Activated naive CD4-positive, alpha-beta T cell treated with anti-CD3 and anti-CD28 coated beads, Interleukin-2, amount 10 ng/mL, durations not matched to agents 7 days and 5 days (primary cell): ENCODE measurements at regions not wholly inside any gene's neighbourhood (a gene's known extent, or its start where the extent isn't known, plus 50 kb on each side); places are given as distances from the start of the nearest gene placed in this dataset.

Experiments
- CTCF ChIA-PET: fragments of 350-600 bp; sonication (Branson Sonifier 250); formaldehyde crosslinking; loops from one replicate; lab custom pipeline; 2021; ENCODE audit warnings: antibody characterized with exemption; lab: Charles Lee
- DNase-seq: peaks from one replicate; pipeline ENCODE4 v3.0.0-alpha.2; 2020
- H3K27ac Mint-ChIP-seq: one replicate; pipeline ENCODE4 v1.8.0; 2021; ENCODE audit warnings: mild to moderate bottlenecking, moderate library complexity, mixed read lengths
- H3K27me3 Mint-ChIP-seq: one replicate; pipeline ENCODE4 v1.8.0; 2021; ENCODE audit warnings: mild to moderate bottlenecking, mixed read lengths
- H3K36me3 Mint-ChIP-seq: one replicate; pipeline ENCODE4 v1.8.0; 2021; ENCODE audit warnings: mixed read lengths
- H3K4me1 Mint-ChIP-seq: one replicate; pipeline ENCODE4 v1.8.0; 2021; ENCODE audit warnings: mixed read lengths
- H3K4me3 Mint-ChIP-seq: one replicate; pipeline ENCODE4 v1.8.0; 2021; ENCODE audit warnings: mild to moderate bottlenecking, moderate library complexity, mixed read lengths
- H3K9me3 Mint-ChIP-seq: one replicate; pipeline ENCODE4 v1.8.0; 2021; ENCODE audit warnings: mixed read lengths

GRCh38 chr1:69504730-69505252, 62.9 kb upstream of the LRRC7 start:
- Mint-ChIP-seq H3K27me3 (no peaks in the 10 kb centered on the region), H3K4me3 (no peak overlapping the region), H3K4me1 (no peaks in the 10 kb centered on the region), H3K9me3 (no peaks in the 10 kb centered on the region), H3K36me3 (no peaks in the 10 kb centered on the region), H3K27ac (no peak overlapping the region)
- CTCF ChIA-PET = interaction anchor here (0.7 kb wide), 1 partner anchor 77 kb away, joined by 3 read pairs; no protein-coding TSS in a partner anchor
- no peak for DNase-seq

GRCh38 chr1:69506311-69506710, 61.4 kb upstream of the LRRC7 start:
- Mint-ChIP-seq H3K36me3 (no peaks in the 10 kb centered on the region), H3K9me3 (no peaks in the 10 kb centered on the region), H3K4me1 (no peaks in the 10 kb centered on the region), H3K27ac (no peak overlapping the region), H3K27me3 (no peaks in the 10 kb centered on the region), H3K4me3 (no peak overlapping the region)
- CTCF ChIA-PET = no interaction called here
- no peak for DNase-seq

DNA sequence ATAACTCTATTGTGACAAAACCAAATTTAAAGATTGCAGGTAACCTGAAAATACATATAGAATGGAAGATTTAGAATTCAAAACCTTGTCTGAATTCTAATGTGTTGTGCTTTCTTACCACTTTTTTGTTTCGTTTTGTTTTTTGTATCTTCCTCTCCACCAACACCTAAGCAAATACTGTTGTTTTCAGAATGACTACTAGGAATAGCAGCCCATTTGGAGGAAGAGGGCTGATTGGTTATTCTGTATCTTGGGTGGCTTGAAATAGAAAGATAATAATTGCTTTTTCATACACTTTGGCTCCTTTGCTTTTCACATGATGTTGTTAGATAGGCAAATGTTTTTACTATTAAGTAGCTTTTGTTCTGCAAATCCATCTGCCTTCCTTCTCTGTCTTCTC, 61.0 kb upstream of the LRRC7 start:
- Mint-ChIP-seq H3K4me1 (no peaks in the 10 kb centered on the region), H3K27ac (no peak overlapping the region), H3K36me3 (no peaks in the 10 kb centered on the region), H3K27me3 (no peaks in the 10 kb centered on the region), H3K4me3 (no peak overlapping the region), H3K9me3 (no peaks in the 10 kb centered on the region)
- CTCF ChIA-PET = no interaction called here
- no peak for DNase-seq

- Mint-ChIP-seq H3K4me1 (no peaks in the 10 kb centered on the region), H3K9me3 (no peaks in the 10 kb centered on the region), H3K27ac (no peak overlapping the region), H3K36me3 (no peaks in the 10 kb centered on the region), H3K4me3 (no peak overlapping the region), H3K27me3 (no peaks in the 10 kb centered on the region)
- DNase-seq = no peak
- CTCF ChIA-PET = no interaction called here
Measured at GRCh38 chr1:69510026-69510425, 57.7 kb upstream of the LRRC7 start.

DNA sequence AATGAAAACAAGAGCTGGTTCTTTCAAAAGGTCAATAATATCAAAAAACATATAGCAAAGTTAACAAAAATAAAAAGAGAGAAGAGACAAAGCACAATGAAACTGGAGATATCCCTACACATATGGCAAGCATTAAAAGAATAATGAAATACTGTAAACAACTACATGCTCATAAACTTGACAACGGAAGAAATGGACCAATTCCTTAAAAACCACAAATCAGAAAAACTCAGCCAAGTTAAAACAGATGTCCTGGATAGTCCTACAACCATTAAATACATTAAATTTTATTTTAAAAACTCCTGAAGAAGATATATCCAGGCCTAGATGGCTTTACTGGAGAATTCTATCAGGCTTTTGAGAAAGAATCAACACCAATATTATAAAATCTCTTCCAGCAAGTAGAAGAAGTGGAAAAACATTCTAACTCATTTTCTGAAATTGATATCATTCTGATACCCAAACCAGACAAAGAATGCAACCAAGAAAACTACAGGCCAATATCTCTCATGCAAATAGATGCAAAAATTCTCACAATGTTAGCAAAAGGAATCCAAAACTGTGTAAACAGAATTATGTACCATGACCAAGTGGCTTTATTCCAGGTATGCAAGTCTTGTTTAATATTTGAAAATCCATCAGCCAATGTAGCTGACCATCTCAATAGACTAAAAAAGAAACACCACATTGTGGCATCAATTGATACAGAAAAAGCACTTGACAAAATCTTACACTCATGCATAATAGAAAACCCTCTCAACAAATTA, 56.1 kb upstream of the LRRC7 start:
- H3K4me1 Mint-ChIP-seq = no peaks in the 10 kb centered on the region
- CTCF ChIA-PET = no interaction called here
- no peaks in the 10 kb centered on the region for H3K36me3 Mint-ChIP-seq
- no peaks in the 10 kb centered on the region for H3K27me3 Mint-ChIP-seq
- DNase-seq = no peak
- no peaks in the 10 kb centered on the region for H3K9me3 Mint-ChIP-seq
- H3K27ac Mint-ChIP-seq = no peak overlapping the region
- no peak overlapping the region for H3K4me3 Mint-ChIP-seq

DNA sequence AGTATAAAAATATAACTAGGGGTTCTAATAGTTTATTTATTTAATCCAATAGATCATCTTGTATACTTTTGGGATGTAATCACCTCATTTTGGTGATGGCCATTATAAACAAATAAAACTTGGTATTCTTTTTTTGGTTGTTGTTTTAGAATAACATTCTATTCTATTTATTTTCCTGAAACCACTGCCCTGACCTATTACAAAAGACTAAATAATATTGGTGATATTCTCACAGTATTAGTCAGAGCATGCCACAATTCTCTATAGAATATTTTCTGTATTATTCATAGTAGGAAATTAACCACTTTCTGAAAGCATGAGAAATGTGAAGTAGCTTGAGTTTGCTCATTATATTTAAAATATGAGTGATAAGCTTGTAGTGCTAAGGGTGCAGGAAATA, 54.1 kb upstream of the LRRC7 start:
- Mint-ChIP-seq H3K9me3 (peaks cover 2% of the 10 kb centered on the region), H3K36me3 (no peaks in the 10 kb centered on the region), H3K4me3 (no peak overlapping the region), H3K27ac (no peak overlapping the region), H3K4me1 (no peaks in the 10 kb centered on the region), H3K27me3 (no peaks in the 10 kb centered on the region)
- CTCF ChIA-PET = no interaction called here
- no peak for DNase-seq
